Chondrocyte (in vitro differentiated cells): ENCODE measurements at regions not wholly inside any gene's neighbourhood (a gene's known extent, or its start where the extent isn't known, plus 50 kb on each side); places are given as distances from the start of the nearest gene placed in this dataset.

ENCODE experiments used
- DNase-seq: peaks from one replicate; pipeline ENCODE4 v3.0.0; 2021; ENCODE audit warnings: mixed read lengths, low spot score
- H3K27ac Mint-ChIP-seq: one replicate; pipeline ENCODE4 v1.8.0; 2021; ENCODE audit warnings: mild to moderate bottlenecking, moderate library complexity, mixed read lengths; ENCODE audit not compliant: unreplicated experiment
- H3K27me3 Mint-ChIP-seq: 2 replicates; pipeline ENCODE4 v1.8.0; 2021; ENCODE audit warnings: low read depth, mixed read lengths
- H3K36me3 Mint-ChIP-seq: 2 replicates; pipeline ENCODE4 v1.8.0; 2021; ENCODE audit warnings: low read depth, mixed read lengths
- H3K4me1 Mint-ChIP-seq: 2 replicates; pipeline ENCODE4 v1.8.0; 2021; ENCODE audit warnings: low read depth, mild to moderate bottlenecking, mixed read lengths
- H3K4me3 Mint-ChIP-seq: one replicate; pipeline ENCODE4 v1.8.0; 2021; ENCODE audit warnings: mild to moderate bottlenecking, moderate library complexity, mixed read lengths; ENCODE audit not compliant: unreplicated experiment
- H3K9me3 Mint-ChIP-seq: 2 replicates; pipeline ENCODE4 v1.8.0; 2021; ENCODE audit warnings: low read depth, mixed read lengths
- TF ChIP-seq, protein P1 (sequence below): fragments of 200-600 bp; sonication (generic); IDR thresholded peaks from 2 replicates; pipeline ENCODE4 v1.5.0; 2021; ENCODE audit warnings: antibody characterized with exemption, mild to moderate bottlenecking, moderate library complexity

GRCh38 chr11:115700981-115701875 lies 197.0 kb upstream of the CADM1 start:
- TF ChIP-seq, protein P1, sequence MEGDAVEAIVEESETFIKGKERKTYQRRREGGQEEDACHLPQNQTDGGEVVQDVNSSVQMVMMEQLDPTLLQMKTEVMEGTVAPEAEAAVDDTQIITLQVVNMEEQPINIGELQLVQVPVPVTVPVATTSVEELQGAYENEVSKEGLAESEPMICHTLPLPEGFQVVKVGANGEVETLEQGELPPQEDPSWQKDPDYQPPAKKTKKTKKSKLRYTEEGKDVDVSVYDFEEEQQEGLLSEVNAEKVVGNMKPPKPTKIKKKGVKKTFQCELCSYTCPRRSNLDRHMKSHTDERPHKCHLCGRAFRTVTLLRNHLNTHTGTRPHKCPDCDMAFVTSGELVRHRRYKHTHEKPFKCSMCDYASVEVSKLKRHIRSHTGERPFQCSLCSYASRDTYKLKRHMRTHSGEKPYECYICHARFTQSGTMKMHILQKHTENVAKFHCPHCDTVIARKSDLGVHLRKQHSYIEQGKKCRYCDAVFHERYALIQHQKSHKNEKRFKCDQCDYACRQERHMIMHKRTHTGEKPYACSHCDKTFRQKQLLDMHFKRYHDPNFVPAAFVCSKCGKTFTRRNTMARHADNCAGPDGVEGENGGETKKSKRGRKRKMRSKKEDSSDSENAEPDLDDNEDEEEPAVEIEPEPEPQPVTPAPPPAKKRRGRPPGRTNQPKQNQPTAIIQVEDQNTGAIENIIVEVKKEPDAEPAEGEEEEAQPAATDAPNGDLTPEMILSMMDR, result no peak
- no peak for DNase-seq
- Mint-ChIP-seq H3K4me3 (no peak overlapping the region), H3K36me3 (peaks cover 2% of the 10 kb centered on the region), H3K4me1 (peaks cover 13% of the 10 kb centered on the region), H3K9me3 (peaks cover 4% of the 10 kb centered on the region), H3K27me3 (peaks cover 15% of the 10 kb centered on the region), H3K27ac (no peak overlapping the region)

DNA sequence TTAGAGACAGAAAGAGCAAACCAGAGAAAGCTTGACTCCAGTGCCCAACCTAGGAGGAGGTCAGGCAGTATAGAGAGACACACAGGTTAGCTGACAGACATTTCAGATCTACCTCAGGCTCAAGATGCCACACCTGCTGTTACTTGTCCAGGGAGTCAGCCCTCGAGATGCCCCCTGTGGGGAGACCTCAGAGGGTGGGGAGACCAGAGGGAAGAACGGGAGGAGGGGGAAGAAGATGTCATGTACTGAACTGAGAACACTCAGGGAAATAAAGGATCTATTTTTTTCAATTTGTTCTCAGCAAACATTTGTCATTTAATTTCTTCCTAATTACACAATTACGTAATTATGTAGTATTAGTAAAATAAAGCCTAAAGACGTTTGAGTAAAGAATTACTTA lies 196.3 kb upstream of the CADM1 start:
- peaks cover 13% of the 10 kb centered on the region for H3K4me1 Mint-ChIP-seq
- no peak for DNase-seq
- peaks cover 4% of the 10 kb centered on the region for H3K9me3 Mint-ChIP-seq
- H3K36me3 Mint-ChIP-seq, result peaks cover 2% of the 10 kb centered on the region
- H3K27ac Mint-ChIP-seq, result no peak overlapping the region
- no peak overlapping the region for H3K4me3 Mint-ChIP-seq
- TF ChIP-seq, protein P1, result no peak
- H3K27me3 Mint-ChIP-seq, result peaks cover 15% of the 10 kb centered on the region

GRCh38 chr11:115699733-115700132 lies 195.5 kb upstream of the CADM1 start:
- Mint-ChIP-seq H3K36me3 (peaks cover 2% of the 10 kb centered on the region), H3K4me1 (peaks cover 13% of the 10 kb centered on the region), H3K4me3 (no peak overlapping the region), H3K9me3 (peaks cover 4% of the 10 kb centered on the region), H3K27ac (no peak overlapping the region), H3K27me3 (peaks cover 19% of the 10 kb centered on the region)
- DNase-seq, result no peak
- TF ChIP-seq, protein P1, result no peak

DNA sequence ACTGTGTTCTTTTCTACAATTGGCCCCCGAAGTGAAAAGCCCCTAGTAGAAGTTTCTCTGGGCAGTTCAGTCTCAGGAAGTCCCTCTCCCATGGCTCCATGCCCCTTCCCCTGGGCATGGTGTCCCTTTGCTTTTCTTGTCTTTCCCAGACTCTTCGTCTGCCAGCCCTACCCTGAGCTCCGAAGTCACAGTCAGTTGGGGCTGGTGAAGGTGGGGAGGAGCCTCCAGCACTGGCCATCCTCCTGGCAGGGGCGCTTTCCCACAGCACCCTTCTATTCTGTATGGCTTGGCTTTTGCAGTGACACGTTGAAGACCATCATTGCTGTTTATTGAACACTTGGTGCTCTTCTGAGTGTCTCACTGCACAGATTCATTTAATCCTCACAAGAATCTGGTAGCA lies 195.1 kb upstream of the CADM1 start:
- peaks cover under 1% of the 10 kb centered on the region for H3K36me3 Mint-ChIP-seq
- DNase-seq, result no peak
- no peak overlapping the region for H3K4me3 Mint-ChIP-seq
- peaks cover 1% of the 10 kb centered on the region for H3K9me3 Mint-ChIP-seq
- no peak overlapping the region for H3K27ac Mint-ChIP-seq
- H3K27me3 Mint-ChIP-seq, result peaks cover 17% of the 10 kb centered on the region
- H3K4me1 Mint-ChIP-seq, result peaks cover 13% of the 10 kb centered on the region
- TF ChIP-seq, protein P1, result no peak

DNA sequence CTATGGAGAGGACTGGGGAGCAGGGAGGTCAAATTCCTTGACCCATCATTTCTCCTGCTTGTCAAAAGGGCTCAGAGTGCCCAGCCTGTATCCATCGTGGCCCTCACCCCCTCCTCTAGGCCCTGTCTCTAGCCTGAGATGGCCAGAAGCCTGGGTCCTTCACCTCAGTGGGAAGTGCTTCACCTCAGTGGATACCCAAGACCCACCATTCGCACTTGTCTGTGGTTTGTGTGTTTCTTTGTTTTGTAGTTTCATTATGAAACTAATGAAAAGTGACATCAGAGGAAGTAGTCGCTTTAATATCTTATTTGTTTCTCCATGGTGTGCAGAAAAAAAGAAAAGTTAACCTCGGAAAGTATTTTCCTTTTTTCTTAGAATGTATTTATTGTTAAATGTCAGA lies 194.0 kb upstream of the CADM1 start:
- no peak for DNase-seq
- Mint-ChIP-seq H3K36me3 (no peaks in the 10 kb centered on the region), H3K9me3 (no peaks in the 10 kb centered on the region), H3K4me1 (peaks cover 13% of the 10 kb centered on the region), H3K27me3 (peaks cover 18% of the 10 kb centered on the region), H3K4me3 (no peak overlapping the region), H3K27ac (no peak overlapping the region)
- TF ChIP-seq, protein P1, result no peak
